Fibroblast of skin of scalp (primary cell): ENCODE measurements at regions not wholly inside any gene's neighbourhood (a gene's known extent, or its start where the extent isn't known, plus 50 kb on each side); places are given as distances from the start of the nearest gene placed in this dataset.
"Not testable (repeated sequence)": the region's sequence is repeated elsewhere in the genome, so short reads cannot be mapped to it uniquely, and the experiment has no call there.

Source experiments
- DNase-seq: peaks from one replicate; pipeline ENCODE4 v3.0.0-alpha.2; 2013

DNA sequence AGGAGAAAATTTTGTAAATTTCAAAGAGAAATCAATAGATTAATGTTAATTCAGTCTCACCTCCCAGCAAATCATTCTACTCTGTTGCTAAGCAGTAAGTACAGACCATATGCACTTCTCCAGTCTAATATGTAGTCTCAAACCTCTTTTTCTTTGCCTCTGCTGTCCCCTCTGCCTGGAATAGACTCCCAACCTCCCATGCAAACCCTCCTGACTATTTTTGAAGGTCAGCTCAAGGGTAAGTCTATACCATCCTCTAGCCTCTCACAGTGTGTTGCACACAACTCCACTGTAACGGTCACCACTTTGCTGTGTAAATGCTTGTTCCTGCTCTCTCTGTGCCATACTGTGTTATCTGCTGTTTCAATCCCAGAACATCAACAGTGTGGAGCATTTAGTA is 94.5 kb upstream of the TRIM77 start:
- peak; percentile 12 for DNase-seq

DNA sequence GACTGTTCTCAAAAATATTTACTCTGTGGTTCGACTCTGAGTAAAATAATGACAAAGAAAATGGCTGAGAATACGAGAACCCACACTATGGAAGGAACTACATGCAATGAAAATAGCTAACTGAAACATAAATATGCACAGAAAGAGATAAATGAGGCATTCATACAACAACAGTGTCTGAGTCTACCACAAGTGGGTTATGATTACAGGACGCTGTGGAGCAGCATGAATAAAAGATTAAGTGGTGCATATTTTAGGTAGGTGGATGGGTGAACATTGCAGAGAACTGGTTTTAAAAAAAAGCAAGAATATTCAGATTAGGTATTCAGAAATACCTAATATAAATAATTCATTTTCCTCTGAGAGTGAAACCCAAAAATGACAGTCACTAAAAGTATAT is 93.9 kb upstream of the TRIM77 start:
- DNase-seq: not testable (repeated sequence)

DNA sequence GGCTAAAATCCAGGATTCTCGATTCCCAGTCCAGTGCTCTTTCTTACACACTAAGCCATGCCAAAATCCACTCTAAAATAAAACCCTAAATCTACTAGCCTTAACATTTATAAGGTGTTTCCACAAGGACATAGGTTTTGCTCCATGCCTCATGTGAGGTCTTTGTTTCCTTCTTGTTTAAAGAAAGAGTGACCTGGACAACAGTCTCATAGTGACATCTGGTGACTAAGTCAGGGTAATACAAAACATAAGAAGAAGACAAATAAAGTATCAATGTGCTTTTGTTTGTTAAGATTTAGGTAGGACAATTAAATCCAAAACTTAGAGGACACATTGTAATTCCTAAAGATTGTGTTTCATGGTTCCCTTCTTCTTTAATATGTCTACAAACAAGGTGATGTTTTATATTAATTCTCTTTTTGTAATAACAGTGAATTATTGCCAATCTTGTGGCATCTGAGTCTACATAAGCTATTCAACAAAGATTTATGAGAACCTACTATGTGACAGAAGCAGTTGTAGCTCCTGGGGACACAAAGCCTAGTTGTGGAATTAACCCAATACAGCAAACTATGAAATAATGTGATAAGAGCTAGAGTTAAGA is 93.0 kb upstream of the TRIM77 start:
- DNase-seq: peak; percentile 18

DNA sequence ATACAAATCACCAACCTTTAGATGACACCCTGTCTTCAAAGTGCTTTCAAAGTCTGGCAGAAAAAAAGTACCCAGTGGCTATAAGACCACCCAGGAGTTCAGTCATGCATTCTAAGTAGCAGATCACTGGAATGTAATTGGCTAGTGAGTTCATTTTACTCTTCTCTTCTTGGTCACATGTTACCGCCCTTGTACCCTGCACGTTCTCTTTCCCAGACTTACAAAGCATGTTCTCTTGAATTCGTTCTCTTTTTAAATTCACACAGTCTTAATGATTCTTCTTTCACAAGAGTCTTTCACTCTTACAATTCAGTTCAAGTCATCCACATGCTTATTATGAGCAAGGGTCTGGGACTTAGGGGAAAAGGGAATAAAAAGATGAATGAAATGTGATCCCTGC is 89.4 kb upstream of the TRIM77 start:
- not testable (repeated sequence) for DNase-seq

DNA sequence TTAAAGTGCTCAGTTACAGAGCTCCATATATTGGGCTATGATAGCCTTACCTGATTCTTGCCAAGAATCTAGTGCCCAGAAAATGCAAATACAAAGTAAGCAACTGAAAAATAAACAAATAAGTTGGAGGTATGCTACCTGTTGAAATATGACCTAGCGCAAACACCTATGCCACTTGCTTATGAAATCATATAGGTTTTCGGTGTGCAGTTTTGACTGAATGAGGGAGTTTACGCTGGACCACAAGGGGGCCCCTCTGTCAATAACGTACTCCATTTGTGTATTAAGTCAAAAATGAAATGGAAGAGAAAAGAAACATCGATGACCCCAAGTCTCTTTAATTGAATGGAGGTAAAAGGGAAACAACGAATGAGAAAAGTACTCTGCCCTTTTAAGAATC is 84.9 kb upstream of the TRIM77 start:
- no peak for DNase-seq

DNA sequence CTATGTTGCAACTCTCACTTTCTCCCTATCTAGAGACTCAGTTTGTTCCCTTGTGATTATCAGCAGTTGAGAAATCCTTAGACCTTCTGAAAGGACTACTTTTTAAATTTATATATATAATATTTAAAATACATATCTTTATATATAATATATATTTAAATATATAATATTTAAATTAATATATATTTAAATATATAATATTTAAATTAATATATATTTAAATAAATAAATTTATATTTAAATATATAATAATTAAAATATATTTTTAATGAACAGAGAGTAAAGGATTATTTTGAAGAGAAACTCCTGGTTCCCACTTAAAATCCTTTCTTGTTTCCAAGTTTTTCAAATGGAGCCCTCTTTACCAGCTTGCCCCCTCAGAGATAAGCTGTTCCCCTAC is 83.7 kb upstream of the TRIM77 start:
- no peak for DNase-seq

DNA sequence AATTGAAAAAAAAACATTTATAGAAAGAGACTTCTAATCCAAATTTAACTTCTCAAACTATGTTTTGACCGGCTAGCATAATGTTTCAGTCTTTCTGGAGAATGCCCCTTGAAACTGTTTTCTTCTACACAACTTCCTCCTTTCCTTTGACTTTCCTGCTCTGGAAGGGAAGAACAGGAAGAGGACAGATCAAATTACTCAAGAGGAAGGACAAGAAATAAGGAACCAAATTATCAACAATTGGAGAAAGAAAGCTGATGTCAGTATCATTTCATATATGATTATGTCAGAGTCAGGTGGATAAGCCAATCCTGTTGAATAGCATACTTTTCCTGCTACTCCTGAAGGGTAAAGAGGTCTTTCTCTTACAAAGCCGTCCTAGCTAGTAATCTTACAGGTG is 83.2 kb upstream of the TRIM77 start:
- not testable (repeated sequence) for DNase-seq

DNA sequence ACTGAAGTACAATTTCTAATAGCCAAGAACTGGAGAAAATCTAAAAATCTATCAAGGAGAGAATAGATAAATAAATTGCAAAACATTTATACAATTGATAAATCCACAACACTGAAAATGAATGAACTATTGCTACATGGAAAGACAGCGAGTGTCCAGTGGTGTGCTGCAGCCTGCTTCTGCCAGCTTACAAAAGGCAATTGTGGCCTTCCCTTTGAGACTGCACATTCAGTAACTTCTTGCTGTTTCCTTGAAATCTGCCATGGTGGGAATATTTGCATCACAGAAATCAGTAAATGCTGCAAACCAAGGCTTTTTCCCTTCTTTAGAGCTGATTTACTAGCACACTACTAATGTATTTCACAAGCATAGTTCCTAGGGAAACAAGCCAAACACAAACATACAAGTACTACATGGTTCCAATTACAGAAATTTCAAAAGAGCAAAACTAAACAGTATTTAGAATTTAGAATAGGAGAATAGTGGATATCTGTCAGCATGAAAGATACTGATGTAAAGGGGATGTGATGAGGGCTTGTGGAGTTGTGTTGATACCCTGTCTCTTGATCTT is 76.9 kb upstream of the TRIM77 start:
- no peak for DNase-seq

DNA sequence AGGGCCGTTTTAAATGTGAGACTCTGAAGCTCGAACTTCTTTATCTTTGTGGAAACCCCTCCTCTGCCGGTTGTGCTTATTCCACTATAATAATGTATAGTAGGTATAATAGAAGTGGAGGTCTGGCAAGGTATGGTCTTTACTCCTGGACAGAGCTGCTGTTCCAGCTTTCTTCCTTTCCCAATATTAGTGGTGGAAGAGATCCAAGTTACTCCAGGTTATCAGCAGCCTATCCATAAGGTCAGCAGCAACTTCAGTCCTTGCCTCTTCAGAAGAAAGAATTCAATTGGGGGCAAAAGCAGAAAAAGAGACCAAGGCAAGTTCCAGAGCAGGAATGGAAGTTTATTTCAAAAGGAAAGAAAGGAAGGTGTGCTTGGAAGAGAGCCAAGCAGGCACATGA is 69.3 kb upstream of the TRIM77 start:
- DNase-seq: not testable (repeated sequence)

DNA sequence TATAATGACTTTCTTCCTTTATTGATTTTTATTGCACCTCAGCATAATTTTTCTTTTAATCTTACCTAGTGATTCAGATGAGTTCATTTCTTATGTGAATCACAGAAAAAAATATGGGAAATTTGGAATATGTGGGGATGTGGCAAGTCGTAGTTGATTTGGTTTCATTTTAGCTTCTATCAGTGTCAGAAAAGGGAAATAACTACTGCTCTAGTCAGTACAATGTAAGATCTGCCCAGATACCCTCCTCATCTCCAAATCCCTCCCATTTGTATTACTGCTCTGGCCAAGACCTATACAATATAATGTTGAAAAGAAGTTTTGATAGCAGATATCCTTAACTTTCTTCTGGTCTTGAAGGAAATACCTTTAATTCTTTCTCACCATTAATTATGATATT is 61.9 kb upstream of the TRIM77 start:
- DNase-seq: not testable (repeated sequence)

DNA sequence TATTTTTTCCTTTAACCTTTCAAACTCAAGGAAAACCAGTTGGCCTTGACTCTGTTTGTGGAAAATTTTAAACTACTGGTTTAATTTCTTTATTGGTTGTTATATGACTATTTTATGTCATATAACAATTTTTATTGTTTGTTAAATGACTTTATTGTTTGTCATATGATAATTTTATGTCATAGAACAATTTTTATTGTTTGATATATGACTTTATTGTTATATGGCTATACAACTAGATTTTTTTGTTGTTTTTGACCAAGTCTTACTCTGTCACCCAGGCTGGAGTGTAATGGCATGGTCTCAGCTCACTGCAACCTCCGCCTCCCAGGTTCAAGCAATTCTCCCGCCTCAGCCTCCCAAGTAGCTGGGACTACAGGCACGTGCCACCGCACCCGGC is 61.1 kb upstream of the TRIM77 start:
- not testable (repeated sequence) for DNase-seq

DNA sequence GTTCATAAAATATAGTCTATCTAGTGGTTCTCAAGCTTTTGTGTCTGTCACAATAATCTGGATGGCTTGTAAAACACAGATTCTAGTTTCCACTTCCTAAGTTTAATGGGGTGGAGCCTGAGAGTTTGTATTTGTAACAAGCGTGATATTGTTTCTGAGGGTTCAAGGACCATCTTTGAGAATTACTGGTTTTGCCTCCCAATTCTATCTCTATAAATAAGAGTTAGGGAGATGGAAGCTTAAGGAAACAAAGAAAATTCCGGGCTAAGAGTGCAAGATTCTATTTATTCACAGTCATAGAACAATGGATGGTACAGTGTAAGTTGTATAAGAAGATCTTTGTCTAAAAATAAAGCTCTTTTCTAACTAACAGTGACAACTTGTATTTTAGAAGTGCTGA is 55.4 kb upstream of the TRIM77 start:
- DNase-seq: not testable (repeated sequence)

DNA sequence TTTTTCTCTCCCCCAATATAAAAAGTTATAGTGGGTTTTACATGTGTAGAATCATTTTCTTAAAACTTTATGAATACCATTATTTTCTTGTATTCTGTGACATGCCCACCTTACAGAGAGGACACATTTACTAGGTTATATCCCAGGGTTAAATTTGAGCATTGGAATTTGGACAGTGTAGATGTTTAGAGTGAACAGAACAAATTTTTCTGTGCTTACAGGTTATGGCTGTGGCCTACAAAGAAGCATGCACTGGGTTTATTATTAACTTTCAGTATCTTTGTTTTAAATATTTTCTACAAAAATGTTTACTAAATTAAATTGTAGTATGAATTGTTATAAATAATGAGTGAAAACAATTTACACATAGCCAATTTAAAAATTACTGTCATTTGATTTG is 51.3 kb upstream of the TRIM77 start:
- not testable (repeated sequence) for DNase-seq

DNA sequence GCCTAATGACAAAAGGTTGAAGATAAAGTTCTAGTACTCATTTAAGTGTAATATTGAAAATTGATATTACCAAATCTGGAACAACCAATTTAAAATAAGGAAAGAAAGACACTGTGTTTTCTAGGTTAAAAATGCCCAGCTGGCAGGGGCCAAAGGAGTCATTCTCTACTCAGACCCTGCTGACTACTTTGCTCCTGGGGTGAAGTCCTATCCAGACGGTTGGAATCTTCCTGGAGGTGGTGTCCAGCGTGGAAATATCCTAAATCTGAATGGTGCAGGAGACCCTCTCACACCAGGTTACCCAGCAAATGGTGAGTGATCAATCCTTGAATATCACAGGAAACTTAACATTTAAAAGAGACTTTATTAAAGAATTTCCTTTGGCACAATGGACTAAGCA is 50.7 kb upstream of the TRIM77 start:
- DNase-seq: not testable (repeated sequence)

DNA sequence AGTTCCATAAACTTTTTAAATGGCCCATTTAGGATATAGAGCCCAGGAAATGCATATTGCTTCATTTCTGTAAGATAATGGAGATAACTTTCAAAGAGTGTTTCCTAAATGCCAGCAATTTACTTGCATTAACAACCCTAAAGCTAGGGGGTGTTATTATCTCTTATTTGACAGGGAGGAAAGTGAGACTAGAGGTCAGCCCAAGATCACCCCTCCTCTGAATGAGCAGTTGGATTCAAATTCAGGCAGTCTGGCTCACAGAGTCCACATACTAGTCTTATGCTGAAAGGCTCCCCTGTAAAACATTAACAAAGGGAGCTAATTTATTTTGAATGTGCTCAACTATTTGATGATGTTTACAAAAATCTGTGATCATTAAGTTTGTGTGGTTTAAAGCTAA is 49.9 kb upstream of the TRIM77 start:
- DNase-seq: no peak
